ENCODE measurements at regions not wholly inside any gene's neighbourhood (a gene's known extent, or its start where the extent isn't known, plus 50 kb on each side); places are given as distances from the start of the nearest gene placed in this dataset.

DNA sequence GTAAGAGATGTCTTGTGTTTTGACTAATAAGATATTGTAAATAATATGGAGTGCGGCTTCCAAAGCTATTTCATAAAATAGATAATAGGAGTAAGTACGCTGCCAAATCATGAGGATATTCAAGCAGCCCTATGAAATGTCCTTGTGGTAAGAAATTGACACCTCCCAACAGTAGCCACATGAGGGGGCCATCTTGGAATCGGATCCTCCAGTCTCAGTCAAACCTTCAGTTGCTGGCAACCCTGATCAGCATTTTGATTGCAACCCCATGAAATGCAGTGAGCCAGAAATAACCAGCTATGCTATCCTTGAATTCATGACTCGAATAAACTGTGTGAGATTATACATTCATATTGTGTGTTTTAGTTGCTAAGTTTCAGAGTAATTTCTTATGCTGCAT, 212.4 kb downstream of the PLA2G4A start:
- no peak for TF ChIP-seq EZH2 (IDR thresholded peaks at IDR 0.05; ENCODE audit: low read depth)
- TF ChIP-seq, protein P1, sequence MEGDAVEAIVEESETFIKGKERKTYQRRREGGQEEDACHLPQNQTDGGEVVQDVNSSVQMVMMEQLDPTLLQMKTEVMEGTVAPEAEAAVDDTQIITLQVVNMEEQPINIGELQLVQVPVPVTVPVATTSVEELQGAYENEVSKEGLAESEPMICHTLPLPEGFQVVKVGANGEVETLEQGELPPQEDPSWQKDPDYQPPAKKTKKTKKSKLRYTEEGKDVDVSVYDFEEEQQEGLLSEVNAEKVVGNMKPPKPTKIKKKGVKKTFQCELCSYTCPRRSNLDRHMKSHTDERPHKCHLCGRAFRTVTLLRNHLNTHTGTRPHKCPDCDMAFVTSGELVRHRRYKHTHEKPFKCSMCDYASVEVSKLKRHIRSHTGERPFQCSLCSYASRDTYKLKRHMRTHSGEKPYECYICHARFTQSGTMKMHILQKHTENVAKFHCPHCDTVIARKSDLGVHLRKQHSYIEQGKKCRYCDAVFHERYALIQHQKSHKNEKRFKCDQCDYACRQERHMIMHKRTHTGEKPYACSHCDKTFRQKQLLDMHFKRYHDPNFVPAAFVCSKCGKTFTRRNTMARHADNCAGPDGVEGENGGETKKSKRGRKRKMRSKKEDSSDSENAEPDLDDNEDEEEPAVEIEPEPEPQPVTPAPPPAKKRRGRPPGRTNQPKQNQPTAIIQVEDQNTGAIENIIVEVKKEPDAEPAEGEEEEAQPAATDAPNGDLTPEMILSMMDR (conservative IDR thresholded peaks at IDR 0.05): no peak

Data from PC-9 (cell line).